IPS DF 4.7 (cell line): ENCODE measurements at regions not wholly inside any gene's neighbourhood (a gene's known extent, or its start where the extent isn't known, plus 50 kb on each side); places are given as distances from the start of the nearest gene placed in this dataset.

ENCODE experiments used
- DNase-seq: peaks from one replicate; pipeline ENCODE4 v3.0.0-alpha.2; 2013; ENCODE audit warnings: low spot score; ENCODE audit errors: extremely low read depth

GRCh38 chr16:86211265-86211664 lies 299.1 kb upstream of the FOXF1 start:
- no peak for DNase-seq

GRCh38 chr16:86211800-86212199 lies 298.5 kb upstream of the FOXF1 start:
- DNase-seq = no peak

- DNase-seq = no peak
Measured at GRCh38 chr16:86212706-86213436, 297.5 kb upstream of the FOXF1 start.

- DNase-seq = no peak
Measured at GRCh38 chr16:86213437-86214205, 296.7 kb upstream of the FOXF1 start.

- no peak for DNase-seq
Measured at GRCh38 chr16:86214326-86215232, 295.7 kb upstream of the FOXF1 start.

GRCh38 chr16:86215233-86215978 lies 294.9 kb upstream of the FOXF1 start:
- DNase-seq = no peak

- no peak for DNase-seq
Measured at GRCh38 chr16:86215979-86216585, 294.2 kb upstream of the FOXF1 start.

- no peak for DNase-seq
Measured at GRCh38 chr16:86216591-86216990, 293.7 kb upstream of the FOXF1 start.

GRCh38 chr16:86217001-86217890 lies 293.1 kb upstream of the FOXF1 start:
- no peak for DNase-seq

GRCh38 chr16:86217891-86218270 lies 292.4 kb upstream of the FOXF1 start:
- DNase-seq = no peak

- DNase-seq = no peak
Measured at GRCh38 chr16:86218479-86219170, 291.7 kb upstream of the FOXF1 start.

- DNase-seq = no peak
Measured at GRCh38 chr16:86219655-86220445, 290.5 kb upstream of the FOXF1 start.

GRCh38 chr16:86220561-86220960 lies 289.8 kb upstream of the FOXF1 start:
- no peak for DNase-seq

- DNase-seq = no peak
Measured at GRCh38 chr16:86221085-86221484, 289.2 kb upstream of the FOXF1 start.

GRCh38 chr16:86222547-86222946 lies 287.8 kb upstream of the FOXF1 start:
- no peak for DNase-seq

GRCh38 chr16:86222965-86223551 lies 287.3 kb upstream of the FOXF1 start:
- DNase-seq = no peak

GRCh38 chr16:86224126-86224525 lies 286.2 kb upstream of the FOXF1 start:
- no peak for DNase-seq

GRCh38 chr16:86224629-86225028 lies 285.7 kb upstream of the FOXF1 start:
- no peak for DNase-seq
